CD8-positive, alpha-beta memory T cell (primary cell): ENCODE measurements at regions not wholly inside any gene's neighbourhood (a gene's known extent, or its start where the extent isn't known, plus 50 kb on each side); places are given as distances from the start of the nearest gene placed in this dataset.

ENCODE experiments used
- CTCF ChIA-PET: fragments of 350-600 bp; sonication (Branson Sonifier 250); formaldehyde crosslinking; loops from one replicate; lab custom pipeline; 2021; ENCODE audit warnings: antibody characterized with exemption; lab: Charles Lee
- POLR2A ChIA-PET: fragments of 350-600 bp; sonication (Branson Sonifier 250); formaldehyde crosslinking; loops from one replicate; lab custom pipeline; 2021; ENCODE audit warnings: antibody characterized with exemption; lab: Charles Lee
- DNase-seq, 5 donors: peaks; one replicate each; pipeline versions ENCODE4 v3.0.0 to v3.0.0-alpha.2; 2020 to 2022; ENCODE audit warnings: mixed read lengths in 1 of 5
- H3K27ac ChIP-seq: one replicate; pipeline ENCODE4 v1.7.0; 2013; ENCODE audit warnings: low read depth, mild to moderate bottlenecking, low read length, moderate library complexity
- H3K27me3 ChIP-seq: 2 replicates; pipeline ENCODE4 v1.7.0; 2013; ENCODE audit warnings: low read length, mild to moderate bottlenecking; ENCODE audit not compliant: insufficient read depth, poor library complexity, severe bottlenecking
- H3K36me3 ChIP-seq: 2 replicates; pipeline ENCODE4 v1.7.0; 2013; ENCODE audit warnings: mild to moderate bottlenecking, low read length, moderate library complexity; ENCODE audit not compliant: insufficient read depth
- H3K4me1 ChIP-seq: 2 replicates; pipeline ENCODE4 v1.7.0; 2013; ENCODE audit warnings: mild to moderate bottlenecking, low read length, moderate library complexity; ENCODE audit not compliant: insufficient read depth
- H3K4me3 ChIP-seq: 2 replicates; pipeline ENCODE4 v1.7.0; 2013; ENCODE audit warnings: mild to moderate bottlenecking, low read length
- H3K9me3 ChIP-seq: 2 replicates; pipeline ENCODE4 v1.7.0; 2013; ENCODE audit warnings: mild to moderate bottlenecking, low read length
- H3K27ac Mint-ChIP-seq, 8 donors: one replicate each; pipeline ENCODE4 v1.8.0; 2020 to 2021; ENCODE audit warnings: mixed read lengths in 8 of 8, mild to moderate bottlenecking in 6 of 8, inconsistent platforms in 3 of 8, moderate library complexity in 3 of 8
- H3K27me3 Mint-ChIP-seq, 2 donors: one replicate each; pipeline ENCODE4 v1.8.0; 2020 to 2021; ENCODE audit warnings: mixed read lengths in 2 of 2, mild to moderate bottlenecking in 1 of 2, moderate library complexity in 1 of 2
- H3K36me3 Mint-ChIP-seq, 3 donors: one replicate each; pipeline ENCODE4 v1.8.0; 2020 to 2021; ENCODE audit warnings: mixed read lengths in 3 of 3, inconsistent platforms in 1 of 3, mild to moderate bottlenecking in 1 of 3
- H3K4me1 Mint-ChIP-seq, 3 donors: one replicate each; pipeline ENCODE4 v1.8.0; 2020 to 2021; ENCODE audit warnings: mixed read lengths in 3 of 3, inconsistent platforms in 1 of 3, mild to moderate bottlenecking in 1 of 3
- H3K4me3 Mint-ChIP-seq, 7 donors: one replicate each; pipeline ENCODE4 v1.8.0; 2020 to 2021; ENCODE audit warnings: mixed read lengths in 7 of 7, mild to moderate bottlenecking in 6 of 7, moderate library complexity in 4 of 7, inconsistent platforms in 2 of 7
- H3K9me3 Mint-ChIP-seq, 5 donors: one replicate each; pipeline ENCODE4 v1.8.0; 2020 to 2022; ENCODE audit warnings: mixed read lengths in 5 of 5, mild to moderate bottlenecking in 3 of 5, moderate library complexity in 2 of 5, inconsistent platforms in 1 of 5

- no peak for DNase-seq
- POLR2A ChIA-PET: no interaction called here
- Mint-ChIP-seq H3K4me3 (no peak overlapping the region), H3K9me3 (peaks cover 0 to 11% (median 0%) of the 10 kb centered on the region in 5 donors), H3K36me3 (no peaks in the 10 kb centered on the region), H3K27me3 (no peaks in the 10 kb centered on the region), H3K4me1 (no peaks in the 10 kb centered on the region), H3K27ac (no peak overlapping the region)
- no peaks in the 10 kb centered on the region for H3K36me3 ChIP-seq
- no peak overlapping the region for H3K4me3 ChIP-seq
- H3K9me3 ChIP-seq: no peaks in the 10 kb centered on the region
- no peak overlapping the region for H3K27ac ChIP-seq
- H3K27me3 ChIP-seq: no peaks in the 10 kb centered on the region
- CTCF ChIA-PET: no interaction called here
- no peaks in the 10 kb centered on the region for H3K4me1 ChIP-seq
These were observed 694.3 kb downstream of the NR2F1-AS1 start for GRCh38 chr5:92886751-92887150.

GRCh38 chr5:92885950-92886349 lies 695.1 kb downstream of the NR2F1-AS1 start:
- Mint-ChIP-seq H3K4me3 (no peak overlapping the region), H3K9me3 (peaks cover 0 to 9% (median 0%) of the 10 kb centered on the region in 5 donors), H3K27me3 (no peaks in the 10 kb centered on the region), H3K27ac (no peak overlapping the region), H3K36me3 (no peaks in the 10 kb centered on the region), H3K4me1 (no peaks in the 10 kb centered on the region)
- CTCF ChIA-PET: no interaction called here
- no peaks in the 10 kb centered on the region for H3K27me3 ChIP-seq
- H3K27ac ChIP-seq: no peak overlapping the region
- H3K4me1 ChIP-seq: no peaks in the 10 kb centered on the region
- POLR2A ChIA-PET: no interaction called here
- DNase-seq: no peak
- H3K4me3 ChIP-seq: no peak overlapping the region
- H3K36me3 ChIP-seq: no peaks in the 10 kb centered on the region
- no peaks in the 10 kb centered on the region for H3K9me3 ChIP-seq

GRCh38 chr5:92884469-92884868 lies 696.5 kb downstream of the NR2F1-AS1 start:
- H3K4me1 ChIP-seq: no peaks in the 10 kb centered on the region
- ChIA-PET CTCF (no interaction called here), POLR2A (no interaction called here)
- Mint-ChIP-seq H3K36me3 (no peaks in the 10 kb centered on the region), H3K4me1 (no peaks in the 10 kb centered on the region), H3K27me3 (no peaks in the 10 kb centered on the region), H3K27ac (no peak overlapping the region), H3K9me3 (peaks cover 0 to 7% (median 0%) of the 10 kb centered on the region in 5 donors), H3K4me3 (no peak overlapping the region)
- H3K4me3 ChIP-seq: no peak overlapping the region
- no peaks in the 10 kb centered on the region for H3K36me3 ChIP-seq
- no peak for DNase-seq
- no peaks in the 10 kb centered on the region for H3K27me3 ChIP-seq
- H3K9me3 ChIP-seq: no peaks in the 10 kb centered on the region
- H3K27ac ChIP-seq: no peak overlapping the region

GRCh38 chr5:92879806-92880543 lies 701.0 kb downstream of the NR2F1-AS1 start:
- Mint-ChIP-seq H3K4me3 (no peak overlapping the region), H3K27ac (no peak overlapping the region), H3K36me3 (no peaks in the 10 kb centered on the region), H3K9me3 (peaks cover 5 to 12% (median 10%) of the 10 kb centered on the region in 5 donors), H3K4me1 (no peaks in the 10 kb centered on the region), H3K27me3 (no peaks in the 10 kb centered on the region)
- no peak for DNase-seq
- H3K27ac ChIP-seq: no peak overlapping the region
- ChIA-PET POLR2A (no interaction called here), CTCF (no interaction called here)
- H3K36me3 ChIP-seq: no peaks in the 10 kb centered on the region
- H3K9me3 ChIP-seq: no peaks in the 10 kb centered on the region
- no peaks in the 10 kb centered on the region for H3K4me1 ChIP-seq
- no peak overlapping the region for H3K4me3 ChIP-seq
- H3K27me3 ChIP-seq: no peaks in the 10 kb centered on the region

- no peak overlapping the region for H3K4me3 ChIP-seq
- H3K4me3 Mint-ChIP-seq: no peak overlapping the region
- no peaks in the 10 kb centered on the region for H3K9me3 ChIP-seq
- H3K27ac Mint-ChIP-seq: no peak overlapping the region
- peaks cover 8 to 42% (median 13%) of the 10 kb centered on the region in 5 donors for H3K9me3 Mint-ChIP-seq
- H3K27me3 Mint-ChIP-seq: no peaks in the 10 kb centered on the region
- no peaks in the 10 kb centered on the region for H3K27me3 ChIP-seq
- no peak overlapping the region for H3K27ac ChIP-seq
- ChIA-PET CTCF (no interaction called here), POLR2A (no interaction called here)
- H3K4me1 ChIP-seq: no peaks in the 10 kb centered on the region
- no peaks in the 10 kb centered on the region for H3K36me3 Mint-ChIP-seq
- no peak for DNase-seq
- no peaks in the 10 kb centered on the region for H3K36me3 ChIP-seq
- no peaks in the 10 kb centered on the region for H3K4me1 Mint-ChIP-seq
These were observed 706.2 kb downstream of the NR2F1-AS1 start for GRCh38 chr5:92874790-92875189.

GRCh38 chr5:92868442-92868841 lies 712.6 kb downstream of the NR2F1-AS1 start:
- POLR2A ChIA-PET: no interaction called here

GRCh38 chr5:92864591-92864990 lies 716.4 kb downstream of the NR2F1-AS1 start:
- Histone ChIP-seq H3K4me3 (no peak overlapping the region), H3K36me3 (no peaks in the 10 kb centered on the region), H3K4me1 (no peaks in the 10 kb centered on the region), H3K9me3 (no peaks in the 10 kb centered on the region), H3K27me3 (no peaks in the 10 kb centered on the region), H3K27ac (no peak overlapping the region)
- DNase-seq: no peak
- Mint-ChIP-seq H3K27me3 (no peaks in the 10 kb centered on the region), H3K9me3 (peaks cover 0 to 4% (median 0%) of the 10 kb centered on the region in 5 donors), H3K36me3 (no peaks in the 10 kb centered on the region), H3K27ac (no peak overlapping the region), H3K4me3 (no peak overlapping the region), H3K4me1 (no peaks in the 10 kb centered on the region)
- CTCF ChIA-PET: no interaction called here
- POLR2A ChIA-PET: no interaction called here

More at GRCh38 chr5:92868442-92868841, 712.6 kb downstream of the NR2F1-AS1 start:
- Histone ChIP-seq H3K27ac (no peak overlapping the region), H3K4me3 (no peak overlapping the region), H3K36me3 (no peaks in the 10 kb centered on the region), H3K9me3 (no peaks in the 10 kb centered on the region), H3K27me3 (no peaks in the 10 kb centered on the region), H3K4me1 (no peaks in the 10 kb centered on the region)
- H3K36me3 Mint-ChIP-seq: no peaks in the 10 kb centered on the region
- no peaks in the 10 kb centered on the region for H3K27me3 Mint-ChIP-seq
- no peak overlapping the region for H3K4me3 Mint-ChIP-seq
- no peak overlapping the region for H3K27ac Mint-ChIP-seq
- peaks cover 0 to 22% (median 2%) of the 10 kb centered on the region in 5 donors for H3K9me3 Mint-ChIP-seq
- CTCF ChIA-PET: no interaction called here
- no peak for DNase-seq
- H3K4me1 Mint-ChIP-seq: no peaks in the 10 kb centered on the region

- Histone ChIP-seq H3K36me3 (no peaks in the 10 kb centered on the region), H3K27ac (no peak overlapping the region), H3K9me3 (no peaks in the 10 kb centered on the region), H3K27me3 (no peaks in the 10 kb centered on the region), H3K4me3 (no peak overlapping the region), H3K4me1 (no peaks in the 10 kb centered on the region)
- ChIA-PET CTCF (no interaction called here), POLR2A (no interaction called here)
- DNase-seq: no peak
- Mint-ChIP-seq H3K4me3 (no peak overlapping the region), H3K4me1 (no peaks in the 10 kb centered on the region), H3K9me3 (peaks cover 0 to 4% (median 0%) of the 10 kb centered on the region in 5 donors), H3K27ac (no peak overlapping the region), H3K27me3 (no peaks in the 10 kb centered on the region), H3K36me3 (no peaks in the 10 kb centered on the region)
These were observed 717.4 kb downstream of the NR2F1-AS1 start for GRCh38 chr5:92863666-92864065.
